GM21367 (cell line): ENCODE measurements at regions not wholly inside any gene's neighbourhood (a gene's known extent, or its start where the extent isn't known, plus 50 kb on each side); places are given as distances from the start of the nearest gene placed in this dataset.
"Not testable (repeated sequence)": the region's sequence is repeated elsewhere in the genome, so short reads cannot be mapped to it uniquely, and the experiment has no call there.

Experiments used
- ATAC-seq: cut with Tn5 transposase; IDR thresholded peaks from one replicate; pipeline ENCODE4 v1.9.1; 2021; ENCODE audit not compliant: unreplicated experiment

DNA sequence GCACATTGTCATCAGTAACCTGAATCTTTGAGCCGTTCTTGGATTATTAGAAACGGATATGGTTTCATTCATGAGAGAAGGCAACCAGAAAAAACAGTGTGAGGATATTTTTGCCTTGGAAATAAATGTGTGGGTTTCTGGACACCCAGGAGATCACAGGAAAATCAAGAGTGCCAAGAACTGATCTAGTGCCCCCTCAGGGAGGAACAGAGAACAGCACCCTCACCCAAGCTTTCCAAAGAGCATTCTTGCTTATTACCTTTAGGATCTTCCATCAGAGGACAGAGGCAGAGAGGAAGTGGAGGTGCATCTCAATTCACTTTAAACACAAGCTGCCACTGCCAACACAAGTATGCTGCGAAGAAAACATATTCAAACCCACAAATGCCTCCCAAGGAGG is 851.5 kb upstream of the COBL start:
- no peak for ATAC-seq

DNA sequence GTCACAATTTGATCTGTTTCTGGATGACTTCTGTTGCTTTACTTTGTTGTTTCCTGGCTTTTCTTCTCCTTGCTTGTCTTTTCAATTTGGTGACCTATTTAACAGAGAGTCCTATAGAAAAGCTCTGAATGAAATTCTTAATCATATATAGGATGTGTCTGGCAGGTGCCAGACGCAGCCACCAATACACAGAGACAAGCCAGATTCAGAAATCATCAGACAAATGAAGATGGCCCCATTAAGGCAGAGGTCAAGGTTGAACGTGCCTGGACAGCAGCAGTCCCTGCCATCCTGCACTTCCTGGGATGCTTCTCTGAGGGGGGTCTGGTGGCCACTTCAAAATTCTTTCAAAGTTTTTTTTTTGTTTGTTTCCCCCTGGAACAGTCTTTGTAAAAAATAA is 846.7 kb upstream of the COBL start:
- no peak for ATAC-seq

DNA sequence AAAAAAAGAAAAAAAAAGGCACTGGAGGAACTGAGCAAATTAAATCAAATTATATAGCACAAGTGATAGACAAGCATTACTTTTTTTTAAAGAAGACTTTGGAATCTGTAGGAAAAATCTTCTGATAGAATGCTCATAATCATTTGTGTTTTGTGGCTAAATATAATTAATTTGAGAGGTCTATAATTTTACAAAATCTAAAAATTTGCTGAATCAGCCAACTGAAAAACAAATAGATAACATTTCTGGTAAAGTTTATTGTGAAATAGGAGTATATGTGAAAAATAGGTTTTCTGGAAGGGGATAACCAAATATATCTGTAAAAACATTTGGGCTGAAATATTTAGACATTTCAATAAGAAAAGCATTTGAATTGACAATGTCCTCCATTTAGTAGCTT is 844.9 kb upstream of the COBL start:
- no peak for ATAC-seq

DNA sequence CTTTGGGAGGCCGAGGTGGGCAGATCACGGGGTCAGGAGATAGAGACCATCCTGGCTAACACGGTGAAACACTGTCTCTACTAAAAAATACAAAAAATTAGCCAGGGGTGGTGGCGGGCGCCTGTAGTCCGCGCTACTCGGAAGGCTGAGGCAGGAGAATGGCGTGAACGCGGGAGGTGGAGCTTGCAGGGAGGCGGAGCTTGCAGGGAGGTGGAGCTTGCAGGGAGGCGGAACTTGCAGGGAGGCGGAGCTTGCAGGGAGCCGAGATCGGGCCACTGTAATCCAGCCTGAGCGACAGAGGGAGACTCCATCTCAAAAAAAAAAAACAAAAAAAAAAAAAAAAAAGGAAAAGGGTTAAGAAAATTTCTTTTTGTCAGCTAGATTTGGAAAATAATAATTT is 842.8 kb upstream of the COBL start:
- ATAC-seq, result not testable (repeated sequence)

DNA sequence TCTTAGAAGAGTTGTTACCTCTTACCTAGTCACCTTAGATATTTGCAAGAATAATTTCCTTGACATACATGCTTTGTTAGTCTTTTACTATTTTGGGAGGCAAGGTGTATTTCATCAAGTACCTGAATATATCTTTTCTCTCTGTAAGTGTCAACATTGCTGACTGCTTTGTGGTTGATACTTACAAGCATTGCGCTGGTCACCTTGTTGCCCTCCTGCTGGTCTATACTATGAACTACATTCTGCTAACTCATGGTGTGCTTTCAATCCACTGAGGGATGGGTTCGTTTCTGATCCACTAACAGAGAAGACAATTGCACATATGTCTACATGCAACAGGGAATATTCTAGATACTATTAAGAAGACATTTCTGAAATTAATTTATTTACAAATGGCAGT is 837.8 kb upstream of the COBL start:
- no peak for ATAC-seq

DNA sequence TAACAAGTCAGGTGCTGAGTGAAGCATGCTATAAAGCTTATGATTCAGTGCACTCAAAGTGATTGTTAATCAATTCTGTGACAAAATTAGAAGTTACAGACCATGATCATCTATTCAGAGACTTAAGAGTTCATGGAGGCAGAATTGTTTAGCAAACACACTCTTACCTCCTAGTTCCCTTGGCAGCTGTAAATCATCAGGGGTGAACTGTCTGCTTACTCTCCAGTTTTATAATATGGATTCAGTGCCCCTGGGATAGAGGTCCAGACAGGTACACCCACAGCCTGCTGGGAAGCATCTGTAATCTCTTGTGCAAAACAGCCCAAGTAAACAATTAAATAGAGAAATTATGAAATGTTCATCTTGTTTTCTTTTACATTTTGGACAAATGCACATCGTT is 835.0 kb upstream of the COBL start:
- no peak for ATAC-seq

DNA sequence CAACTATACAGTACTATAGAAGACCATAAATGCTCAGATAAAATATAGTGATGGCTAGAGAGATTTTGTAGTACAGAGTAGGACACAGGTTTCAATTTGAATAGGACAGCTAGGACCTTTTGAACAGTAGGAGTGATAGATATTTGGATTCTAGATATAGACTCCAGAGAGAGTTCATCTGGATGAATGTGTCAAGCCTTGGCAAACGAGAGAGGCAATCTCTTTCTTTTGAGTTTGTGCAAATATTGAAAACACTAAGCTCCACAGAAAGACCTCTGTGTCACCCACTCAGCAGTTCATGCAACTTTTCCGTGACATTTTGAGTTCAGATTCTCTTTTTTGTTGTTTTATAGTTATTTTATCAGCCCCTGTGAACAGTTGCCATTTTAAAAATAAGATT is 834.3 kb upstream of the COBL start:
- no peak for ATAC-seq

DNA sequence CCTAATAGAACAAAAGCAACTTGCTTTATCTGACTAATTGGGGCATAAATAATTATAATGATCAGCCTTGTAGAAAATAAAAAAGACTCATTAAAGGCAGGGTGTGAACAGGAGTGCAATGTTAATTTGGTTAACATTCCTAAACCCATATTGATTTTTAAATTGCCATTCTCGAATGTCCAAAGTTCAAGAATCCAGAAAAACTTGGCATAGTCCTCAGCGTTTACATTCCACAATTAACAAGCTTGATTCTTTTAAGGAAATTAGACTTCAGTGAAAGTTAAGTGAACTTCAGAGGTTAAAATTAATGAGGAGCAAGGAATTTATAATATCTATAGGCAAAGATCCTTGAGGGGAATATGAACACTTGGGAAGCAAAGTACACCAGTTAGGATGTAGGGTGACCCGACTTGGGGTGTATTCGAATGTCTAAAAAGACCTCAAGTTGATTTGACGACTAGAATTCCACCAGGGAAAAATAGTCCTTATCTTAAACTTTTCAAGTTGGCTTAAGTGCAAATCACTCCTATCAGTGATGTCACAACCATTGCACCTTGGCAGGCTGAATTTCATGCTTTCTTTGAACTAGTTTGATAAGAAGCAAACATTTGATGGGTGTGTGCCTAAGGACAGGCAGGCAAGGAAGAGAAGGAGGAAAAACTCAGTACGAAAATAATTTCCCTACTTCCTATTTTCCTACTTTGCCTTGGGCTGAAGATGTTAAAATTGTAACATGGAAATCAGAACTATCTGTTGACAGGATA is 830.4 kb upstream of the COBL start:
- ATAC-seq, result no peak

DNA sequence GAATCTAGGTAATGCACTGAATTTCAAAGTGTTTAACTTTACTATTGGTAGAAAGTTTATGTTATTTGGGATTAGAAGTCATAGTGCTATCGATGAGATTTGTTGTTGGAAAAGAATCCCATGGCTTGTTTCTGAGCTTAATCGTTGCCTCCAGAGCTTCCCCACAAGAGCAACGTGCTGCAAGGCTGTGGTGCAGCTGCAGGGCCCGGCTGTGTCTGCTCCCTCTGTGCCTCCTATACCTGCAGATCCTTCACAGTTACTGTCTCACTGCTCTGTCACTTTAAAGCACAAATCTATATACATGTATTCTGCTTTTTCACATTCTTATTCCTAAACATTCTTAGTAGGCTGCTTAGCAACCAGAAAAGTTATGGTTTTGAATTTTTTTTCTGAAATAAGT is 826.6 kb upstream of the COBL start:
- ATAC-seq, result no peak

DNA sequence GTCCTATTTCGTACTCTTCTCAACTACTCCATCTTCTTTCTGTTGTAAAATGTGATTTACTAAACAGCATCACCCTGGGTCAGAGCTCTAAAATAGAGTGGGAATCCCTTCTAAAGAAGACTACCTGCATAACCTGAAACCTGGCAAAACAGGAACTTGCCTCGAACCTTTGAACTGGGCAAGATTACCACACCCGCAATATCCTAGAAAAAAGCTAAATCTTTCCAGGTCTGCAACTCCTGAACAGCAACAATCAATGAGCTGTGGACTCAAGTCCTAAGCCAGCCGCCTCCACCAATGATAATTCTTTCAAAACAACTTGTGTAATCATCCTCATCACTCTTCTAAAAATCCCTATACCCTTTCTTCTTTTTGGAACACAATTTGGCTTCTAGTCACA is 824.2 kb upstream of the COBL start:
- no peak for ATAC-seq

DNA sequence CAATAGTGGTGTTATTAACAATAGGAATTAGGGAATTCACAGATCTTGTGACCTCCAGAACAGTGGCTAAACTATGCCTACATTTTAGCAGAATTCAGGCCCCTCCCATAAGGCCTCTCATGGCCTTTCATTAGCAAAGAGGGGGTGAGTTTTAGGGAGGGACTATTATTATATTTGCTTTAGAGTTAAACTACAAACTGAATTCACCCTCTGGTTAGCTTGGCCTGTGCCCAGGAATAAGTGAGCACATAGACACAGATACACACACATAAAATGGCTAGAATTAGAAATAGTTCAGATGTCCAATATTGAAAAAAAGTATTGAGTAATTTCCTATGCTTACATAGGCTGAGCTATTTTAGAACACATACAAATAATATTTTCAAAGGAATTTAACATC is 818.8 kb upstream of the COBL start:
- no peak for ATAC-seq

DNA sequence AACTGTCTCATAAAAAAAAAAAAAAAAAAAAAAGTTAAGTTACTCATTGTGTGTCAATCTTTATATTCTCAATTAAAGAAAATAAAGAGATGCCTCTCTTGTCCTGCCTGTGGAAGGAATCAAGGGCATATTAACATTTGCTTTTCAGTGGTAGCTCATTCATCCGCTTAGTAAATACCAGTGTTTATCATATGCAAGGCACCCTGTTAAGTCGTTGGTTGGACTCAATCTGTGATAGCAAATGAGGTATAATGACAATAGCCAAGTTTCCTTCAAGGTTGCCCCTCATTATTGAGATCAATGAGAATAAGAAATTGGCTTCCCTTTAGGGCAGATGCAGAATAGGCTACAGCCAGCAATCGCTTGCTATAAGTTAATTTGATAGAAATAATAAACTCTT is 812.7 kb upstream of the COBL start:
- ATAC-seq, result no peak

DNA sequence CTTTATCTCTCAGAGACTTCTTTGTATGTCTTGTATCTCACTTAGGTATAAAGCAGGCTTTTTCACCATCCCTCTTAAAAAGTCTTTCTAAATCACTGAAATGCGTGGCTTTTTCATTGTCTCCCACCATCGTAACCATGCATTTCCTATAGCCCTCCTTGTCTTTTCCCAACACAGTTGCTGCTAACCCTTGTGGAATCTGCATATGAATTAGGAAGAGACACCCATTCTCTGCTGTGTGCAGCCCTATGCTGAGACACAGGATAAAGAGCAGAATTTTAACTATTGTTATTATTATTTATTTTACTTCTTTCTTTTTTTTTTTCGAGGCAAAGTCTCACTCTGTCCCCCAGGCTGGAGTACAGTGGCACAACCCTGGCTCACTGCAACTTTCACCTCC is 804.3 kb upstream of the COBL start:
- ATAC-seq, result no peak

DNA sequence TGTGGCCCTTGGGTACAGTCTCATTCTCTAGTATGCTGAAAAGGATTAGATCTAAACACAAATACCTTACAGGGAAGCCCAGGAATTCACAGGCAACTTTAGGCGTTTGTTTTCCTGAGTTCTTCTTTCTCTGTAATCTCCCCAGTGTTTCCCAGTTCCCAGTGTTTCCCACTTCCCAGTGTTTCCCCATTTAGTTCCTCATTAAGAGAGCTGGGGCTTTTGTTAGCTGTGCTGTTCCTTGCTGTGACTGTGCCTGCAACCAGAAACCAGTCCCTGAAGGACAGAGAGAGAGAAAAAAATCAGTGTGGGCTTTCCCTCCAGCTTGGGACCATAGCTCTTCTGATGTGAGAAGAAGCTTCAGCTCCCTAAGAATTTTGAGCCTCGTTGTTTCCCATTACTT is 802.9 kb upstream of the COBL start:
- ATAC-seq, result no peak

DNA sequence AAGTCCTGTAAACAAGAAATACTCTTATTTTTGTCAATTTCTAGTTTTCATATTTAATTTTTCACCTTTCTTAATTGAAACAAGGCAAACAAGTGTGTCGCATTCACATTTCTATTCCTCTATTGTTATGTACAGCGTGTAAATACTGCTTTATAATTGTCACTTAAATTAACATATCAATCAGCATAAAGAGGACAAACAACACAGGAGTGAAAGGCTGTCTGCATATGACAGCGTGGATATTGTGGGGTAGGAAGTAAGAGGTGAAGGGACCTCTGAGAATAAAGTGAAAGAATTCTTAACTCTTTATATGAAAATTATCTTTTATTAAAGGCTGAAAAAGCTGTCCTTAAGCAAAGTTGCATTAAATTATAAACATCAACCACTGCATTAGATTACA is 797.9 kb upstream of the COBL start:
- no peak for ATAC-seq

DNA sequence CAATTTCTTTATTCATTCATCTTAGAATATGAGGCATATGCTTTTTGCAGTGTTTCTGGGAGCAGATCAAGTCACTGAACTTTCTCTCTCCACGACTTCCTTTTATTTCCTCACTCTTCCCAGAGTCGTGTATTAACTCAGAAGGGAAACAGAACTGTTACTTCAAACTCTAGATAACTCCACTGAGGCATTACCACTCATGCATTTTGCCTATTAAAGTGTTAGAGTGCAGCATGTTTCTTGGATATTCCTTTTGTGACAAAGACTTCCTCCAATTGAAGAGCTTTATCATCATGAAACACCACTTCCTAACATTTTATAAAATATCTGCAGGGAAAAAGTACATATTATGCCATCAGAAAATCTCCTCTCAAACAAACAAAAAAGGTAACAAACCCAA is 797.4 kb upstream of the COBL start:
- no peak for ATAC-seq

DNA sequence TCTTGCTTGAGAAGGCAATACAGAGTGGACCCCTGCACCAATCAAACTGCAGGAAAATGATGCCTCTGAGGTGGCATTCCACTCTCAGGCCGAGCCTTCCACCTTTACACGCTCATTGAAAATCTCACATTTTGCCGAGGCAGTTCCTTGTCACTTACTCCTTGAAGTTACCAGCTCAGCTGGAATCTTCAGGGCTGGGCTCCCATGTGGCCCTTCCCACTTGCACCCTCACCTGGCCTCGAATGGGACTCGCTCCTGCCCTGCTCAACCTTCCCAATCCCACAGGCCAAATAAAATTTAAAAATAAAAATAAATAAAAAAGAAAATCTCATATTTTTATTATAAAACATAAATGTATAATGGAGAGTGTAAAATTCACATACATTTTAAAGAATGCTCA is 790.7 kb upstream of the COBL start:
- no peak for ATAC-seq

DNA sequence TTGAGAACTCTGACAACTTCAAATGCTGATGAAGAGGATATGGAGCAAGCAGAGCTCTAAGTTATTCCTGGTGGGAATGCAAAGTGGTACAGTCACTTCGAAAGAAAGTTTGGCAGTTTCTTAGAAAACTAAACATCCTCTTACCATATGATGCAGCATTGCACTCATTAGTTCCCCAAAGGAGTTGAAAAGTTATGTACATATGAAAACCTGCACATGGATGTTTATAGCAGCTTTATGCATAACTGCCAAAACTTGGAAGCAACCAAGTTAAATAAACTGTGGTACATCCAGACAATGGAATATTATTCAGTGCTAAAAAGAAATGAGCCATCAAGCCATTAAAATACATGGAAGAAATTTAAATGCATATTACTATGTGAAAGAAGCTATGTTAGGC is 779.3 kb upstream of the COBL start:
- no peak for ATAC-seq

DNA sequence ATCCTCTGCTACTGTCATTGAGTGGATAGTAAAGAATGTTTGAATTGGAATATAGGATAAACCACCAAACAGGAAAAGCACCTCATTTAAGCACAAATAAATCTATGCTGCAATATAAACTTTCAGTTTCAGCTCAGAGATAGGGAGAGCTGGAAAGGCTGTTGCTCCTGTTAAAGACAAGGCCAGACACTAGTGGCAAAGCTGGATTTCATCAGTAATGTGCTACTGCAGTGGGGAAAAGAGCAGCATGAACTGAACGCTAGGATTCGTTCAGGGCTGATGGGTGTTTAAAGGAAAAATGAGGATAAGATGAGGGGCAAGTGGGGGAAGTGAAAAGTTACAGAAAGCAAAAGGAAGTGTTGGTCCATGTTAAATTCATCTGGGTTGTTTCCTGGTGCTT is 775.4 kb upstream of the COBL start:
- no peak for ATAC-seq

DNA sequence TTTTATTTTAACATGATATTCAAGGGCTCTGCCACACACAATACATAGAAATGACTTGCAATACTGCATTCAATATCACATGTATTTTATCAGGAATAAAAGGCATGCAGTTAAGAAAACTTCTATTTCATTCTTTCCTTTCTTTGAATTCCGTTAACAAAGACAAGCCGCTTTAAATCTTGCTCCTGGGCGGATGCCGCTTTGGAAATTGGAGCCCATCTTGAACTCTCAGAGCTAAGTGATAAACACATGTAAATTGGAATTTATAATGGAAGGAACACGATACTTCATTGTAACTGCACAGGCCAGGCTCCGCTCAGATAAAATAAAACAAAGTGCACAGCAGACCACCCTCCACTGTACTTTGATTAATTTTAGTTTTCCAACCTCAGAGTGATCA is 774.5 kb upstream of the COBL start:
- ATAC-seq, result no peak

DNA sequence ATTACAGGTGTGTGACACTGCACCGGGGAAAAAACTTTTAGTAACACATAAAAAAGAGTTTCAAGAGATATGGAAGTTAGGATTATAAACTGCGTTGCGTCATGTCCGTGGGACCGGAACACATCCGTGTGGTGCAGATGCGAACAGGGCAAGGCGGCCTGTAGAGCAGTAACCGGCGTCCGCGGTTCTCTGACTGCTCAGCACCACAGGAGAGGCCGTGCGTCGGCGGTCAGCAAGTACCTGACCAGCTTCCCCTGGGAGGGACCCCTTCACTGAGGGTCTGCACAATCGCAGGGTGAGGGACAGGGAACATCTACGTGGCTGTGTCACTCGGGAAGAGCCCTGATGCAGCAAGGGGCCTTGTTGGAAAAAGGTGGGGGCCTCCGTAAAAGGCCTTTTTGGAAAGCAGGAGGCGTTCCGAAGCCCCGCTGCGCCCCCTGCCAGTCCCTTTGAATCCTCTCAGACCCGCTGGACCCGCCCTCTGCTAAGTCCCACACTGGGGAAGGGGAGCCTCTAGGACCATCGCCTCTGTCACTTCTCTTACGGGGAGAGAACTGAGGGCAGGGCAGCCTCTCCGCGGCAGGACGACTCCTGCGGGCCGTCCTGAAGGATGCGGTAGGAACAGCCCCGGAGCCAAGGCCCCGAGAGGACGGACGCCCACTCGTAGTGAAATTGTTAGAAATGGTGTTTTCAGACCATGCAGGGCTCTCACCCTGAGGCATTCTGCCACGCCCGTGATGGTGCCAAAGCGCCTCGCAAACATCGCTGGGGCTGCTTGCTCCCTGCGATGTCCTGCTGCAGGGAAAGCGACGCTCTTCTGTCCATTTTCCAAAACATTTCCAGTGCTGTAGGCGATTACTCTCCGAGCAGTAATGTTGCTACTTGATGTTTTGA is 771.6 kb upstream of the COBL start:
- no peak for ATAC-seq

DNA sequence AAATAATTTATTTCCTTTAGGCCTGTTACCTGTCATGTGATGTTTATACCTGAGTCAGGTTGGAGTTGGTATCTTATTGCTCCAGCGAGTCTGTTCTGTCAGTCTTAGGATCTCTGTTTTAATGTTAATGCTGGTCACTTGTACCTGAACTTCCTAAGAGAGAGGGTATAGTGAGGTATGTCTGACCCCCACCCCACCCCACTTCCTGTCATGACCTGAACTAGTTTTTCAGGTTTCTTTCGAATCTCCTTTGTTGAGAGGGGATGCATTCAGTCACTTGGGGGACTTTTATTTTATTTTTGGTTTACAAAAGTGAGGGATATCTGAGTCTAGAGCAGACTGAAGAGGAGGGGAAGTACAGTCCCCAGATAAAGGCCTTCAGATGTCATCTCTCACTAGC is 769.0 kb upstream of the COBL start:
- ATAC-seq, result no peak

DNA sequence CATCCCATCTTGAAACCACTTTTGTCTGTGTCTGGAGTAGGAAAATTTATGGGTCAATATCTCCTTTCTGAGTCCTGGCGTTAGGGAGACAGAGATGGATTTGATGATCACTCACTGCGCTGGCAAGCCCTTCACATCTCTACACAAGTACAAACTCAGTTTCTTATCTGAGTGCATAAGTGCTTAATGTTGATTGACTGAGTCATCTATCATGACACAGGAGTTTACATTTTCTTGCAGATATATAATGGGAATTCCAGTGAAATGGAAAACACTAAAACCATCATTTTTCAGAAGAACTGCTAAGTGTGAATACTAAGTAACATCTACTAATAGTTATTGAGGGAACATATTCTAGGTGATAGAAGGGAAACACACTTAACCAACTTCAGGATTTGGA is 763.9 kb upstream of the COBL start:
- no peak for ATAC-seq
